ENCODE measurements at regions not wholly inside any gene's neighbourhood (a gene's known extent, or its start where the extent isn't known, plus 50 kb on each side); places are given as distances from the start of the nearest gene placed in this dataset.

- TF ChIP-seq EZH2 (IDR thresholded peaks at IDR 0.05; ENCODE audit: low read length, missing control alignments) = no peak
- TF ChIP-seq, protein P1, sequence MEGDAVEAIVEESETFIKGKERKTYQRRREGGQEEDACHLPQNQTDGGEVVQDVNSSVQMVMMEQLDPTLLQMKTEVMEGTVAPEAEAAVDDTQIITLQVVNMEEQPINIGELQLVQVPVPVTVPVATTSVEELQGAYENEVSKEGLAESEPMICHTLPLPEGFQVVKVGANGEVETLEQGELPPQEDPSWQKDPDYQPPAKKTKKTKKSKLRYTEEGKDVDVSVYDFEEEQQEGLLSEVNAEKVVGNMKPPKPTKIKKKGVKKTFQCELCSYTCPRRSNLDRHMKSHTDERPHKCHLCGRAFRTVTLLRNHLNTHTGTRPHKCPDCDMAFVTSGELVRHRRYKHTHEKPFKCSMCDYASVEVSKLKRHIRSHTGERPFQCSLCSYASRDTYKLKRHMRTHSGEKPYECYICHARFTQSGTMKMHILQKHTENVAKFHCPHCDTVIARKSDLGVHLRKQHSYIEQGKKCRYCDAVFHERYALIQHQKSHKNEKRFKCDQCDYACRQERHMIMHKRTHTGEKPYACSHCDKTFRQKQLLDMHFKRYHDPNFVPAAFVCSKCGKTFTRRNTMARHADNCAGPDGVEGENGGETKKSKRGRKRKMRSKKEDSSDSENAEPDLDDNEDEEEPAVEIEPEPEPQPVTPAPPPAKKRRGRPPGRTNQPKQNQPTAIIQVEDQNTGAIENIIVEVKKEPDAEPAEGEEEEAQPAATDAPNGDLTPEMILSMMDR (conservative IDR thresholded peaks at IDR 0.05 in 1 of 2, IDR thresholded peaks at IDR 0.05 in 1 of 2; ENCODE audit: low read depth in 1 of 2, low read length in 2 of 2) = no peak
Measured at GRCh38 chr18:30787410-30787809, 255.1 kb downstream of the DSC3 start.

Data from fibroblast of lung (primary cell).